Heart right ventricle (tissue), 16 donors: ENCODE measurements at regions not wholly inside any gene's neighbourhood (a gene's known extent, or its start where the extent isn't known, plus 50 kb on each side); places are given as distances from the start of the nearest gene placed in this dataset.

ENCODE experiments used
- ATAC-seq, 8 donors: fragments of 200-7000 bp; cut with Tn5 transposase; one replicate each; pipeline ENCODE4 v1.9.1; 2020; ENCODE audit warnings: mild to moderate bottlenecking in 8 of 8, moderate library complexity in 8 of 8, moderate number of reproducible peaks in 1 of 8
- DNase-seq, 2 donors: peaks; one replicate each; pipeline ENCODE4 v3.0.0-alpha.2; 2020
- H3K27ac ChIP-seq, 10 donors: fragments of 200-600 bp; sonication (generic) in 2 of 10; one replicate each; pipeline versions ENCODE4 v1.5.0 to v1.8.0; 2020 to 2022; ENCODE audit warnings: mild to moderate bottlenecking in 3 of 10
- H3K27me3 ChIP-seq, 7 donors: fragments of 200-600 bp; one replicate each; pipeline ENCODE4 v1.8.0; 2021 to 2022; ENCODE audit warnings: mild to moderate bottlenecking in 2 of 7
- H3K36me3 ChIP-seq, 9 donors: fragments of 200-600 bp; sonication (generic) in 1 of 9; one replicate each; pipeline versions ENCODE4 v1.5.0 to v1.8.0; 2020 to 2022; ENCODE audit warnings: mild to moderate bottlenecking in 2 of 9
- H3K4me1 ChIP-seq, 9 donors: fragments of 200-600 bp; sonication (generic) in 1 of 9; one replicate each; pipeline versions ENCODE4 v1.5.0 to v1.8.0; 2020 to 2022; ENCODE audit warnings: mild to moderate bottlenecking in 4 of 9
- H3K4me3 ChIP-seq, 10 donors: fragments of 200-600 bp; sonication (generic) in 2 of 10; one replicate each; pipeline versions ENCODE4 v1.5.0 to v1.8.0; 2020 to 2022; ENCODE audit warnings: mild to moderate bottlenecking in 7 of 10, moderate library complexity in 2 of 10
- H3K9me3 ChIP-seq, 11 donors: fragments of 200-600 bp in 10 of 11; sonication (generic) in 2 of 11; one replicate each; pipeline versions ENCODE4 v1.5.0 to v1.8.0; 2013 to 2022; ENCODE audit warnings: mild to moderate bottlenecking in 2 of 11, control low read depth in 1 of 11, moderate library complexity in 1 of 11
- CTCF ChIP-seq, 9 donors: fragments of 200-600 bp; sonication (generic) in 2 of 9; IDR thresholded peaks; one replicate each; pipeline versions ENCODE4 v1.5.0 to v1.8.0; 2021 to 2022; ENCODE audit warnings: antibody characterized with exemption in 9 of 9, mild to moderate bottlenecking in 5 of 9, moderate library complexity in 1 of 9
- WGBS, 2 donors: extraction: QIAGEN DNeasy Blood & Tissue Kit; methylation state at CpG; one replicate each; pipeline ENCODE4 v1.1.7; 2013; ENCODE audit warnings: inconsistent platforms in 1 of 2; 5-methylcytosine and 5-hydroxymethylcytosine counted together
- intact Hi-C, 10 donors: fragments of 100-400 bp; cut with DNase I; formaldehyde crosslinking; loops; one replicate each; pipeline versions ENCODE4 v1.11.1 to v1.14.2; 2022
- donor health status: Arrhythmogenic right ventricular cardiomyopathy.
- donor health status: ischemic (EF 13 %, LVEDD 7.1; RV severe dilation, severe dysfunction).
- donor health status: healthy with polysubstance abuse.
- donor health status: DM: no; HTN: yes; CAD: no.
- donor health status: DM: no; HTN: no; CAD: no.
- donor health status: ischemic (EF 25% LVEDD 6.9; RV normal size, moderate dysfunction).
- donor health status: ischemic (EF 25% LVEDD 5.7; RV mildly dilated, moderate dysfunction).
- donor health status: healthy.
- donor health status: DM: yes; HTN: yes; CAD: no.
- donor health status: Ischemic cardiomyopathy.
- donor health status: ischemic (EF 35%, LVEDD 5.7; RV mildly dilated, moderate dysfunction).
- donor health status: nonischemic (EF 11% LVEDD 7.7; RV severe dilation, severe dysfunction).
- donor health status: DM: yes; HTN: yes; CAD: no.
- donor health status: PGD.
- donor health status: ischemic (EF 29% LVEDD 5.4; RV normal size, mild dysfunction).
- donor health status: nonischemic (EF 23%, LVEDD 6.1; RV moderate dilation, normal function).

- intact Hi-C loops = no loop called here
- WGBS, 2 donors = 100% methylated on average over 1 of the region's 1 CpG
- DNase-seq (no peak), ATAC-seq (no peak)
- H3K4me1 ChIP-seq = no peaks in the 10 kb centered on the region
- no peak overlapping the region for H3K27ac ChIP-seq
- H3K27me3 ChIP-seq = no peaks in the 10 kb centered on the region
- peaks cover 0 to 36% (median 5%) of the 10 kb centered on the region in 11 donors for H3K9me3 ChIP-seq
- no peaks in the 10 kb centered on the region for H3K36me3 ChIP-seq
- H3K4me3 ChIP-seq = no peak overlapping the region
- no peak for TF ChIP-seq CTCF (IDR thresholded peaks at IDR 0.05)
Measured at GRCh38 chrX:54615109-54615508, 85.1 kb downstream of the GNL3L start.

- H3K4me3 ChIP-seq = no peak overlapping the region
- DNase-seq (no peak), ATAC-seq (peak in 1 of 8 donors; percentile 24)
- H3K27me3 ChIP-seq = no peaks in the 10 kb centered on the region
- intact Hi-C loops = loop anchor here in 2 of 10 donors (10.0 kb wide), 2 partner anchors 99 to 531 kb away; partner anchors contain the start of gene GNL3L (in 1 of the 2)
- peak overlapping the region in 1 of 10 donors; percentile 12 for H3K27ac ChIP-seq
- peaks cover 0 to 22% (median 0%) of the 10 kb centered on the region in 11 donors for H3K9me3 ChIP-seq
- H3K4me1 ChIP-seq = peaks cover 0 to 3% (median 0%) of the 10 kb centered on the region in 9 donors
- no peak for TF ChIP-seq CTCF (IDR thresholded peaks at IDR 0.05)
- no peaks in the 10 kb centered on the region for H3K36me3 ChIP-seq
- 58 to 61% methylated on average over 3 of the region's 3 CpGs for WGBS, 2 donors
Measured at GRCh38 chrX:54633641-54634040, 103.6 kb downstream of the GNL3L start.

- peak overlapping the region in 9 of 10 donors; percentile 23 to 59 (median 53) for H3K4me3 ChIP-seq
- DNase-seq (no peak), ATAC-seq (no peak)
- intact Hi-C loops = loop anchor here in 3 of 10 donors (5.0 to 10.0 kb wide), 3 partner anchors 104 to 526 kb away; partner anchors contain the start of genes GNL3L (in 1 of the 3) and MAGED2 (in 1 of the 3)
- no peak for TF ChIP-seq CTCF (IDR thresholded peaks at IDR 0.05)
- WGBS, 2 donors = 35 to 39% methylated on average over 3 of the region's 3 CpGs
- no peaks in the 10 kb centered on the region for H3K36me3 ChIP-seq
- H3K4me1 ChIP-seq = peaks cover 0 to 16% (median 4%) of the 10 kb centered on the region in 9 donors
- no peaks in the 10 kb centered on the region for H3K27me3 ChIP-seq
- H3K9me3 ChIP-seq = peaks cover 0 to 6% (median 0%) of the 10 kb centered on the region in 11 donors
- peak overlapping the region; percentile 78 to 94 (median 90) for H3K27ac ChIP-seq
Measured at GRCh38 chrX:54639018-54639345, 109.0 kb downstream of the GNL3L start.

GRCh38 chrX:54639346-54640102, 109.5 kb downstream of the GNL3L start:
- Histone ChIP-seq H3K36me3 (no peaks in the 10 kb centered on the region), H3K27ac (peak overlapping the region; percentile 78 to 94 (median 90)), H3K4me3 (peak overlapping the region in 9 of 10 donors; percentile 23 to 59 (median 53)), H3K9me3 (peaks cover 0 to 6% (median 0%) of the 10 kb centered on the region in 11 donors), H3K27me3 (no peaks in the 10 kb centered on the region), H3K4me1 (peaks cover 0 to 16% (median 4%) of the 10 kb centered on the region in 9 donors)
- TF ChIP-seq CTCF (IDR thresholded peaks at IDR 0.05) = peak; percentile 41 to 77 (median 64)
- intact Hi-C loops = loop anchor here in 3 of 10 donors (5.0 to 10.0 kb wide), 5 partner anchors 105 to 525 kb away; partner anchors contain the start of genes MAGED2 (in 3 of the 3) and GNL3L (in 1 of the 3)
- DNase-seq = peak; percentile 92 to 95
- 0 to 1% methylated on average over 46 to 47 of the region's 47 CpGs for WGBS, 2 donors
- ATAC-seq = peak; percentile 95 to 99 (median 98)
